HCEC 1CT (cell line): ENCODE measurements at regions not wholly inside any gene's neighbourhood (a gene's known extent, or its start where the extent isn't known, plus 50 kb on each side); places are given as distances from the start of the nearest gene placed in this dataset.
"Not testable (repeated sequence)": the region's sequence is repeated elsewhere in the genome, so short reads cannot be mapped to it uniquely, and the experiment has no call there.

Source experiments
- DNase-seq: peaks from one replicate; pipeline ENCODE4 v3.0.0-alpha.2; 2017

- peak; percentile 96 for DNase-seq
Observed at GRCh38 chr10:6721964-6722615, 142.0 kb upstream of the PRKCQ start.

DNA sequence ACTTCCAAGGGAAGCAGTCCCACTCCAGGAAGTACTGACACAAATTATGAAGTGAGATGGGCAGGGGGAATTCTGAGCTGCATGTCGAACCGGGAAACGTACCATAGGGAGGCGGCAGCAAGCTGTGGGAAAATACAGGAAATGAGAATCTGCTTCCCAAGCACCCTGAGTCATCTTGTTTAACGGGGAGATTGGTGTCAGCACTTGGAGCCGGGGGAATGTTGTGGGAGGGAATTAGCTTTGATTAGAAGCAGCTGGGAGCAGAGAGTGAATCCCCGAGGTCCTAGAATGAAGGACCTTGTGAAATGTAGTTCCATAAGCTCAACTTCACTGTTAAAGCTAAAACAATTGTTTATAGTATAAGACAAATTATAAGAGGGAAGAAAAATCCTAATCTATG, 141.4 kb upstream of the PRKCQ start:
- peak; percentile 98 for DNase-seq

GRCh38 chr10:6719561-6719960, 139.5 kb upstream of the PRKCQ start:
- no peak for DNase-seq

DNA sequence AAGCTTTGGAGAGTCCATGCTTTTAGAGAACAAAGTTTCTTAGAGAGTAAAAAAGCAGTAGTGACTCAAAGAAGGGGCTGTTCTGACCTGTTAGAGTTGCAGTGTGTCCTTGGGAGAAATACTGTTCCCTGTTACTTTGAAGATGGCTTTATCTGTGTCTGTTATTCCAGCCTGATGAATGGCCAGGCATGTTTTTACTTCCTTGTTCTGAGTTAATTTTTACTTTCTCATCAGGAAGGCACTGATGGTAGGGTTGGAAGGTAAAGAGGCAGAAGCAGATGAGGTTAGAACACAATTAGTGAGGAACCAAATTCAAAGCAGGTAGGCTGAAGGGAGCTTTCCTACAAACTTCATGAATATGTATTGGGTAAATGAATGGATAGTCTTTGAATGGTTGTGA, 138.5 kb upstream of the PRKCQ start:
- no peak for DNase-seq

DNA sequence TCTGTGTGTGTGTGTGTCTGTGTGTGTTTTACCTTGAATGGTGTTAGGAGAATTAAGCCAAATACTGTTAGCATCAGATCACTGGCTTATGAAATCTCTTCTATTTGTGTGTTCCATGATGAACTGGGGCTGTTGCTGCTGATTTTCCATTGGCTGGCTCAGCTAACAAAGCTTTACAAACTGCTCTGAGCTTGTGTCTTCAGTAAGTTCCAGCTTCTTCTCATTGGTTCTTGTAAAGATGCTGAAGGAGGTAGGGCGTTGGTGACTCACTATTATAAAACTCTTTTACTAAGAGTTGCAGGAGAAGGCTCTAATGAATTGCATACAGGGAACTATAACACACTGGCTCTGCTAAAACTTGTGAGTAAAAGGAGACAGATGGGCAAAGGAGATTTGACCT, 136.4 kb upstream of the PRKCQ start:
- peak; percentile 50 for DNase-seq

DNA sequence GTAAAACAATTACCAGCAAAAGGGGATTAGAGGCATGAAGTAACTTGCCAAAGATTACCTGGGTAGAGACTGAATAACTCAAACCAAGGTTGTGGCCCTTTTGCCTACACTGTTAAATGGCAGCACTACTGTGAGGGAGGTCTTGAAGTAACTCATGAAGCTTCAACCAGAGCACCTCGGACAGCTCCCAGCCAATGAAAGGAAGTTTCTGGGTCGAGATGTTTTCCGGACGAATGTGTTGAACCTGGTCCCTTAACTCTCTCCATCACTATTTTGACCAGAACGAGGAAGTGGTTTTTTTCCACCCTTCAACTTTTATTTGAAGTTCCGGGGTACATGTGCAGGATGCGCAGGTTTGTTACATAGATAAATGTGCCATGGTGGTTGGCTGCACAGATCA, 133.6 kb upstream of the PRKCQ start:
- DNase-seq: no peak

DNA sequence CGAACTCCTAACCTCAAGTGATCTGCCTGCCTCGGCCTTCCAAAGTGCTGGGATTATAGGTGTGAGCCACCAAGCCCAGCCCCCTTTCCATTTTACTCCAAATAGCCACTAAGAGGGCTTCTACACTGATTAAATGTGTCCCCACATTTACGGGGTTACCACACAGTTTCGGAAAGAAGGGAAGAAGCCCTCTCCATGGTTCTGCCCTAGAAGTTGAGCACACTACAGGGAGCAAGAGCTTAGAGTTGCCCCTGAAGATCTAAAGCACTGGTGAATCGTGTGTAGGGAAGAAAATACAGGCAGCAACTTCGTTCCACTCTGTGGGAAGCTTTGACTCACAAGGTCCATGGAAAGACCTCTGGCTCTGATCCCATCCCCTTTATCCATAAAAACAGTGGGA, 133.0 kb upstream of the PRKCQ start:
- no peak for DNase-seq

- no peak for DNase-seq
Observed at GRCh38 chr10:6711881-6712280, 131.8 kb upstream of the PRKCQ start.

DNA sequence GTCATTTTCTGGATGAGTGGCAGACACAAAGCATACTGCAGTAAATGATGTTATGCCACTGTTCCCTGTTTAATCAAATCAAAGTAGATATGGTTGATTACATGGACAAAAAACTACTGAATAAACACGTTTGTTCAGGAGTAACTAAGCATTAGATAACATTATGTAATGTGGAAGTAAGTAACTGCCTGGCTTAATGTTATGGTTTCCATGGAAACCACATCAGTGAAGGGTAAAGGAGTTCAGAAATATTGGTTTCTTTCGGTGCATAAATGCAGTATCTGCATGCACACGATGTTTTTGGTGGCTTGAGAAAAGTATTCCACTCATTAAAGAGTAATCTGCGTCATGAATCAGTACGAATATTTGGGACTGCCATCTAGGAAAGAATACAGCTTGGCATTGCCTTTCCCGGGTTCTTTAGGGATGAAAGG, 131.3 kb upstream of the PRKCQ start:
- no peak for DNase-seq

GRCh38 chr10:6707352-6707751, 127.3 kb upstream of the PRKCQ start:
- no peak for DNase-seq

DNA sequence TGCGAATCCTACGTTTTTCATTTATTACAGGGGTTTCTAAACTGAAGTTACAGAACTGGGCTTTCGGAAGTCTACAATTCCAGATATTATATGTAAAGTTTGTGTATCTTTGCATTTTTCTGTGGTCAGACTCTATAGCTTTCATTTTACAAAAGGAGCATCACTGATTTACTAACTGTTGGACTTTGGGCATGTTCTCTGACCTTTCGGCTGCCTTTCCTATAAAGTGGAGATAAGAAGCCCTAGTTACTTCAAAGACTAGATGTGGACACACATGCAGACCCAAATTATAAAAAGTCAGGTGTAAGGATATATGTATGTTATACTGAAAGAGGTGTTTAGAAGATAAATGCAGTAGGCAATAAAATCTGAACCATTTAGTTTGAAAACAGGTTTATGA, 126.6 kb upstream of the PRKCQ start:
- no peak for DNase-seq

GRCh38 chr10:6704896-6705295, 124.8 kb upstream of the PRKCQ start:
- no peak for DNase-seq

DNA sequence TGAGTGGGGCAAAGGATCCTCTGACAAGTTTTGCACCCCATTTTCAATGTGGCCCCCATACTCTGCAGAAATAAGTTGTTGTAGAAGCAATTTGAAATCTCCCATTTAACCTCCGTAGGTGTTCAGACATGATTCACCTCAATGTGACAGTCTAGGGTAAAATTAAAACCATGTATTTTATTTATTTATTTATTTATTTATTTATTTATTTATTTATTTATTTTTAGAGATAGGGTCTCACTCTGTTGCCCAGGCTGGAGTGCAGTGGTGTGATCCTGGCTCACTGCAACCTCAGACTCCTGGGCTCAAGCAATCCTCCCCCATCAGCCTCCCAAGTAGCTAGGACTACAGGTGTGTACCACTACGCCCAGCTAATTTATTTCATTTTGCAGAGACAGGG, 122.8 kb upstream of the PRKCQ start:
- DNase-seq: not testable (repeated sequence)

- no peak for DNase-seq
Observed at GRCh38 chr10:6702030-6702429, 122.0 kb upstream of the PRKCQ start.

DNA sequence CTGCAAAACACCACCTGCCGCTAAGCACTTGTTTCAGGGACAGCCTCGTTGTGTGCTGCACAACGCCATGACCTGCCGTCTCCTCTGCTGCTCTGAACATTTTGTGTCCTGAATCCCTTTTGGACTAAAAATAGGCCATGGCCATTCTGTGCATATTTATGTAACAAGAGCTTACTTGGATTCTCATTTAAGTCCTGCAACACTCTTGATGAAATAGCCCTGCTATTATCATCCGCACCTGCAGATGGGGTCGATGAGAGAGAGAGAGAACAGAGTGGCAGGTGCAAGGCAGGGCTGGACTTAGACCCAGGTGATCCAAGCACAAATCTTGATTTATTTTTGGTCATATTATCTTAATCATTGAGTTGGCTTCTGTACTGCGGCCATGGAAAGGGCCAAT, 121.2 kb upstream of the PRKCQ start:
- DNase-seq: no peak

- no peak for DNase-seq
Observed at GRCh38 chr10:6700066-6700465, 120.0 kb upstream of the PRKCQ start.

DNA sequence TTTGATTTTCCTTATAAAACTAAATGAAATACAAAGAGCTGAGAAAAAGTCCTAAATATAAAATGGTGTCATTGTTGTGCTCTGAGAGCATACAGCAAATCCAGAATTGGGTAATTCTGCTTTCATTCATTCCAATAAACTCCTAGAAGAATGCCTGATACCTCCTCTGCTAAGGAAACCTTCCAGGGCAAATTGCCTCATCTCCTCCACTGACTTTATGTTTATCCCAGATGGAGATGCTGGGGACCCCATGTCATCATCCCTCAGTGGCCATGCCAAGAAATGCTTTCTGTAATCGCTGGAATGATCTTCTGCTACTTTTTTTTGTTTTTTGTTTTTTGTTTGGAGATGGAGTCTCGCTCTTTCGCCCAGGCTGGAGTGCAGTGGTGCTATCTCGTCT, 119.3 kb upstream of the PRKCQ start:
- no peak for DNase-seq

DNA sequence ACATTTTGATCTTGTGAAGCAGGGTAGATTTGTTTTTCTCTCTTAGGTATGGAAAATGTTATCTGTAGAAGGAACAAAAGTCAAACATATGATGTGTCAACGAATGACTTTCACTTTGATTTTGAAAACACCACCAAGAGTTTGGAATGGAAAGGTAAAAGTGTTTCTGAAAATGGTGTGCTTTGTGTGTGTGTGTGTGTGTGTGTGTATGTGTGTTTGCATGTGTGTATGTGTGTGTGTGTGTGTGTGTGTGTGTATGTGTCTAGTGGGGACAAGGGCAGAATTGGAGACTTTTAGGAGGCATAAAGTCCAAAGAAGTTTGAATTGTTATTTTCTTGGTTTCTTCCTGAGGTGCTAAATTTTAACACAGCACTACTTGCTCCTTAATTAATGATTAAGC, 115.4 kb upstream of the PRKCQ start:
- no peak for DNase-seq

- DNase-seq: no peak
Observed at GRCh38 chr10:6694447-6695140, 114.5 kb upstream of the PRKCQ start.

DNA sequence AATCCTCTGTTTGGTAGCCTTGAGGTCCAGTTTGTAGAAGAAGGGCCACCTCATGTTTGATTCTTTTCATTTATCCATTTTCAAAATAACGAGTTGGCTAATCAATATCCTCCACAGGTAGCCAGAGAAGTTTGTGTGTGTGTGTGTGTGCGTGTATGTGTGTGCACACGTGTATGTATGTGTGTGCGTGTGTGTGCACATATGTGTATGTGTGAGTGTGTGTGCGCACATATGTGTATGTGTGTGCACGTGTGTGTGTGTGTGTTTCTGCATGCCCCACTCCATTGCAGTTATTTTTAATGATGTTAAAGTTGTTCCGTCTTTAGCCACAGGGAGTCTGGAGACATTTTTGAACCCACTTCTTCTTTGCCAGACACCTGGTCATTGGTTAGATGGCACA, 112.8 kb upstream of the PRKCQ start:
- no peak for DNase-seq

DNA sequence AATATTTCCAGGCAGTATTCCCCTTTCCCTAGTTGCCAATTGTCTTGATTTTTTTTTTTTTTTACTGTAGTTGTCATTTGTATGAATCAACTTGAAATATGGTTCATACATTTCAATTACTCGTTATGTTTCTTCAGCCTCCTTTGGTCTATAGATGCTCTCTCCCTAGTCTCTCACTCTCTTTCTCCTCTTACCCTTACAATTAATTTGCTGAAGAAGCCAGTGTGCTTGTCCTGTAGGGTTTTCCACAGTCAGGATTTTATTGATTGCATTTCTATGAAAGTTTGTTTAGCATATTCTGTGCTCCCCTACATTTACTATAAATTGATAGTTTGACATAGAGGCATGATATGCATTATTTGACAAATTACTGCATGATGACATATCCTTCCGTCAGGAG, 112.0 kb upstream of the PRKCQ start:
- no peak for DNase-seq

GRCh38 chr10:6689036-6689435, 109.0 kb upstream of the PRKCQ start:
- DNase-seq: no peak

DNA sequence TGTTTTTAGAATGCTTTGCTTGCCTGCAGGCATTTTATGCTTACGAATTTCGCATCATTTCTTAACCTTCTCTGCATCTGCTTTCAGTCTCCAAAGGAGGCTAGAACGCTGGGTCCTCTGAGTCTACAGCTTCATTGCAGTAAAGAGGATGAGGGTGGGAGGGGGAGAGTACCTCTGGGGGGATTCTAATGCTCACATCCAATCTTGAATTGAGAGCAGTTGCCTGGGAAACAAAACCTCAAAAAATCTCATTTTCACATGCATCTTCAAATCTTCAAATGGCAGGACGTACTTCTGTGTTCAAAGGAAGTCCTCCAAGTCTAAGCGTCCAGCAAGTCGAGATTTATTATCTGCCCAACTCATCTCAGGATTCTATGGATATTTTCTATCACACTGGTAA, 100.7 kb upstream of the PRKCQ start:
- DNase-seq: no peak

DNA sequence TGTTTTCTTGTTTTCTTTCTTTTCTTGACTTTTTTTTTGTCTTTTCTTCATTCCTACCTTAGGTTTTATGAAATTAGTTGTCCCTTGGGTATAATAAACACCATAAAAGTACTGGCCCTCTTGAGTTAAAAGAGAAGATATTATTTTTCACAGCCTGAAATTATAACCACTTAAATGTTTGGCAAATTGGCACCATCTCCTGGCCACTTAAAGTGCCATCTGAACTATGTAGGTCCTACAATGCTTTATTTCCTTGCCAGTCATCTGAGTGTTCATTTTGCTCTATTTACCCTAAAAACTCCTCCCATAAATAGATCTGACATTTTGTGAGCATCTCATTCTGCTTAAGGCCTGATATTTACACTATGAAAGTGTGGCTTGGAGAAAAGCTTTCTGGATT, 98.9 kb upstream of the PRKCQ start:
- DNase-seq: no peak

DNA sequence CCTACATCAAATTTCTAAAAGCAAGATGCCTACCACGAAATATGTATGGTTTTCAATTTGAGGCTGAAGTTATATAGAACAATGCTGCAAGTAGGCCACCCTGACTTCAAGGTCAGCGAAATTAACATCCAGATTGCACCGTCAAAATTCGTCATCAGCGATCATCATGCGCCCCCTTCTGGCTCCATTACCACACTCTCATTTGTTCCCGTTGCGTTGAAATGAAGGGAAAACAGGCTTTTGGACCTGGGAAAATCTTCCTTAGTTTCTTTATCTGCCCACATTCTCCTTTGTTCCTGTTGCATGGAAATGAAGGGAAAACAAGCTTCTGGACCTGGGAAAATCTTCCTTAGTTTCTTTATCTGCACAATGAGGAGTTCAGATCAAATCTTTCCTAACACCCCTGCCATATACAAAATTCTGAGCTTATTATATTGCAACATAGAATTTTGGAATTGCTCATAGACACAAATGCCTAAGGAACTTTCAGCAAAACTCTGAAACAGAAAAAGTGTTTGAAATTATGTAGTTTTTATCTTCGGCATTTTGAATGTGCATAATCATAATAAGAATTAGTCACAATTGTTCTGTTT, 98.2 kb upstream of the PRKCQ start:
- peak; percentile 47 for DNase-seq
